SK-N-MC (cell line): ENCODE measurements at regions not wholly inside any gene's neighbourhood (a gene's known extent, or its start where the extent isn't known, plus 50 kb on each side); places are given as distances from the start of the nearest gene placed in this dataset.

Experiments used
- EZH2 ChIP-seq: fragments of 200-600 bp; sonication (generic); IDR thresholded peaks from one replicate; pipeline ENCODE4 v1.6.1; 2017; ENCODE audit warnings: antibody characterized with exemption
- POLR2AphosphoS5 ChIP-seq: IDR thresholded peaks from 2 replicates; pipeline ENCODE4 v1.6.1; 2012; ENCODE audit warnings: mild to moderate bottlenecking, low read depth, low read length, borderline replicate concordance

DNA sequence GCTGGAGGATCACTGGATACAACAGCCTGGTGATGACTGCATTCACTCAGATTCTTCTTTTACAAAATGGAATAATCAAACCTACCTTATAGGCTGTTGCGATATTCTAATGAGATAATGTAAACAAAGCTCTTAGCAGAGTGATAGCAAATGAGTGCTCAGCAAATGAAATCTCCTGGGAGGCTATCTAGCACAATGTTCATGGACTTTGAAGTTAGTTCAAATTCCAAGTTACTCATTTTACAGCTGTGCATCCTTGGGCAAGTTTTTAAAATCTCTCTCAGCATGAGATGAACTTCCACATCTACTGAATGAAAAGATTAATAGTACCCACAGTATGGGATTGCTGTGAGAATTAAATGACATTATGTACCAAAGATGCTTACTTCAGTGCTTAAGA lies 80.8 kb upstream of the PAPPA2 start:
- TF ChIP-seq EZH2 (no peak), POLR2AphosphoS5 (no peak)
